NCI-H526 treated with DMSO at 0.1 percent for 48 hours (cell line): ENCODE measurements at regions not wholly inside any gene's neighbourhood (a gene's known extent, or its start where the extent isn't known, plus 50 kb on each side); places are given as distances from the start of the nearest gene placed in this dataset.
A peak's percentile ranks its signal among the peaks of the same experiment; 100 is the strongest.

ENCODE experiments used
- DNase-seq: peaks from one replicate; lab custom pipeline; 2025; lab: John Stamatoyannopoulos, UW

GRCh38 chr14:58887931-58888330 lies 250.2 kb downstream of the DACT1 start:
- DNase-seq: no peak

DNA sequence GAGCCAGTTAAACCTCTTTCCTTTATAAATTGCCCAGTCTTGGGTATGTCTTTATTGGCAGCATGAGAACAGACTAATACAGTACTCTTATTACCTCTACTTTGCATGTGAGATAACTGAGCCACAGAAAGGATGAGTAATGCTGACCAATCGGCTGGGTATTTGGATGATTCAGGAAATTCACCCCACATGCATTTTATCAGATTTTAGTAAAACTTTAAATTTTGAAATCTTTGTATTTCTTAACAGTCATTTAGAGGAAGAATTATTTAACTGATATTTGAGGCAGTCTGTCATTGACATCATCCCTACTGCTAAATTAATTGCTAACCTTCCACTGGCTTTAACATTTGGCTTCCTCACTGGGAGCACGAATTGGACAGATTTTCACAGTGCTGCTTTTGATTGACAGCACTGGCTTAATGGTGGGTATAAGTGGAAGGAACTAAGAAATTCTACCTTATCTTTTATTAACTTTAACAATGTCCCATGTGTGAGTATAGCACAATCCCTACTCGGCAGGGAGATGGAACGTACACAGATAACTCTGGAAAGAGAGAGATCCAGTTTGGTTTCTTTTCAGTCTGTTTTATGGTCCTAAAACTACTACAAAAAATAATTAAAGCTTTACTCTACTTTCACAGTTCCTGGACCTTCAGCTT lies 261.0 kb downstream of the DACT1 start:
- DNase-seq: no peak

GRCh38 chr14:58899317-58899713 lies 261.6 kb downstream of the DACT1 start:
- DNase-seq: no peak

- no peak for DNase-seq
Observed at GRCh38 chr14:58901826-58902225, 264.1 kb downstream of the DACT1 start.

- no peak for DNase-seq
Observed at GRCh38 chr14:58904776-58905175, 267.0 kb downstream of the DACT1 start.

DNA sequence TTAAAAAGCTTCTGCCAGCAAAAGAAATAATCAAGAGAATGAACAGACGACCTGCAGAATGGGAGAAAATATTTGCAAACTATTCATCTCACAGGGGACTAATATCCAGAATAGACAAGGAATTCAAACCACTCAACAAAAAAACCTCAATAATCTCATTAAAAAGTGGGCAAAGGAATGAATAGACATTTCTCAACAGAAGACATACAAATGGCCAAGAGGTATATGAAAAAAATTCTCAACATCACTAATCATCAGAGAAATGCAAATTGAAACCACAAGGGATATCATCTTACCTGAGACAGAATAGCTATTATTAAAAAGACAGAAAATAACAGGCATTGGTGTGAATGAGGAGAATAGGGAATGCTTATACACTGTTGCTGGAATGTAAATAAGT lies 270.0 kb downstream of the DACT1 start:
- peak; percentile 93 for DNase-seq

- peak; percentile 75 for DNase-seq
Observed at GRCh38 chr14:58912287-58912686, 274.5 kb downstream of the DACT1 start.

DNA sequence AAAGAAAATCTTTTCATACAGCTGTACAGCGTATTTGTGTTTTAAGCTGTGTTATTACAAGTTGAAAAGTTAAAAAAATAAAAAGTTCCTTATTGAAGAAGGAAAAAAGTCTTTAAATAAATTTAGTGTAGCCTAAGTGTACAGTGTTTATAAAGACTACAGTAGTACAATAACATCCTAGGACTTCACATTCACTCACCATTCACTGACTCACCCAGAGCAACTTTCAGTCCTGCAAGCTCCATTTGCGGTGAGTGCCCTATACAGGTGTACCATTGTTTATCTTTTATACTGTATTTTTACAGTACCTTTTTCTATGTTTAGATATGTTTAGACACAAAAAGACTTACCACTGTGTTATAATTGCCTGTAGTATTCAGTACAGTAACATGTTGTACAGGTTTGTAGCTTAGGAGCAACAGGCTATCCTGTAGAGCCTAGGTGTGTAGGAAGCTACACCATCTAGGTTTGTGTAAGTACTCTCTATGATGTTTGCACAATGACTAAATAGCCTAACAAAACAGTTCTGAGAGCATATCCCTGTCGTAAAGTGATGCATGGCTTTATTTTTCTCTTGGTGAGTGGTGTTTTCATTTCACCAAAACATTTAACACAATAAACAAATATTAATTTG lies 275.2 kb downstream of the DACT1 start:
- no peak for DNase-seq

GRCh38 chr14:58914279-58914855 lies 274.1 kb upstream of the DAAM1 start:
- DNase-seq: peak; percentile 34

GRCh38 chr14:58915646-58916045 lies 272.8 kb upstream of the DAAM1 start:
- DNase-seq: peak; percentile 34

DNA sequence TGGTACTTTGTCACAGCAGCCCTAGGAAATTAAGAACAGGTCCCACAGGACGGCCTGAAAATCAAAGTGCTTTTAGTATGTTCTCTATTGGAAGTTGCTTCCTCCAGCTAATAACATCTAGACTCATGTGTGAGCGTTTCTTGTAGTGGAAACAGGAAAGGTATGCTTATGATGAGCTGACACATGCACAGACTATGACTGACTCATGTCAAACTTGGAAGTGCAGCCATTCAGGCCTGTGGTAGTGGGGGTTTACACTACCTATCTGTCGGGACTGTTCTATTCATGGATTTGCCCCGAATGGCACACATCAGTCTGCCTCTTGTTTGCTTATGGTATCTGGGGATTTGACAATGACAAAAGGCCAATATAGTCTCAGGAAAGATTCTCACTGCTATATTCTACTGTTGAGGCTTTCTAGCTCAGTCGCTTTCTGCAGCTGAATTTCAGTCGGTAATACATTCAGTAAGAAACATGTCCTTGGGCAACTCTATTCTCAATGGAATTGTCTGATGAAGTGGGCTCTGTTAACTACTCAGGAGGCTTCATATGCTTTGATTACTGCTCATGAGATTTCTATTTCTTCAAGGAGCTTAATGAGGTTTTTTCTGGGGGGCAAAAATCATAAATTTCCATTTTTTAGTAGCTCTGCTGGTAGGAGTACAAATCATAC lies 270.3 kb upstream of the DAAM1 start:
- DNase-seq: no peak

DNA sequence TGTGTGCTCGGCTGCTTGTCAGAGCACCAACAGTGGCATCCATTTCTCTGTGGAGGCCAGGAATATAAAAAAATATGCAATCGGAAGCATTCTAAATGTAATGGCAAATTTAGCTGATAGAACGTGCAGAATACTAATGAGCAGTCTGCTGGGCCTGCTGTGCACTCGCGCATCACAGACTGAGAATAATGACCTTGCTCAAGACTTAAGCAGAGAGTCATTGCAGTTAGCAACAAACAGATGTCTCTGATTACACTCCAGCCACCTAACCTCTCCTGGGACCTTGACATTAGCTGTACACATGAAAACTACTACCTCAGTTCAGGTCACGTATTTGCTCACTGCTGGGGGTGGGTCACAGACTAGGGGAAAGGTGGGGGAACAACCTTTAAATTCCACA lies 269.2 kb upstream of the DAAM1 start:
- DNase-seq: peak; percentile 51

DNA sequence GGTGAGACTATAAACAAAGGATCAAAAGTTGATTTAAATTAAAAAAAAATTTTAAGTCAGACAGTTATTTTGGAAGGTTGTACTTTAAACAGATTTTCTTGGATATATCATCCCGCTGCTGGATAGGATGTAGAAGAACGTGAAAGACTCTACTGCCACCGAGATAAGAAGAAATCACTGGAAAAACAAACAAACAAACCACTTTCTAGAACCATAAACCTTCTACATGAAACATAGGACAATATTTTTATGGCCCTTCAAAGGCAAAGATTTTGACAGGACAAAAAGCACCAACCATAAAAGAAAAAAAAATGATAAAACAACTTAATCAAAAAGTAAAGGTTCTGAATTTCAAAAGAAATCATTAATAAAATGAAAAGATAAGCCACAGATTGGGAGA lies 268.2 kb upstream of the DAAM1 start:
- no peak for DNase-seq

- DNase-seq: peak; percentile 25
Observed at GRCh38 chr14:58922201-58922940, 266.1 kb upstream of the DAAM1 start.

DNA sequence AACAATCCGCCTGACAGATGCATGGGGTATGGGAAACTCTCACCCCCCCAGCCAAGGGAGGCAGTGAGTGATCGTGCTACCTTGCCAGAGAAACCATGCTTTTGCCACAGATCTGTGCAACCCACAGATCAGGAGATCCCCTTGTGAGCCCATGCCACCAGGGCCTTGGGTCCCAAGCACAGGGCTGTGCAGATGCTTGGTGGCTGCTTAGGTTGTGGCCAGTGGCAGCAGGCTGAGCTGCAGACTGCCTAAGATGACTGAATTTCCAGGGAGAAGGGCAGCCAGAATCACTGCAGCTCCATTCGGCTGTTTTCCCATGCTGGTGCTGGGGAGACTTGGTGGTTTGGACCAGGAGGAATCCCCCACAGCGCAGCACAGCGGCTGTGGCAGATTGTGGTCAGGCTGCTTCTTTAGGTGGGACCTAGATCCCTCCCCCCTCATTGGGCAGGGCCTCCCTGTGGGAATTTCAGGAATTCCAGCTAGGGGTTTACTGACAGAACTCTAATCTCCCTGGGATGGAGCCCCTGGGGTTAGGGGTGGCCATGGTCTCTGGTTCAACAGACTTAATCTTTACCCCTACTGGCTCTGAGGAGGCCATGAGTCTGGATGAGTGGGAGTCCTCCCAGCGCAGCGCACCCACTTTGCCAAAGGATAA lies 264.6 kb upstream of the DAAM1 start:
- no peak for DNase-seq

GRCh38 chr14:58941629-58942028 lies 246.8 kb upstream of the DAAM1 start:
- DNase-seq: no peak

DNA sequence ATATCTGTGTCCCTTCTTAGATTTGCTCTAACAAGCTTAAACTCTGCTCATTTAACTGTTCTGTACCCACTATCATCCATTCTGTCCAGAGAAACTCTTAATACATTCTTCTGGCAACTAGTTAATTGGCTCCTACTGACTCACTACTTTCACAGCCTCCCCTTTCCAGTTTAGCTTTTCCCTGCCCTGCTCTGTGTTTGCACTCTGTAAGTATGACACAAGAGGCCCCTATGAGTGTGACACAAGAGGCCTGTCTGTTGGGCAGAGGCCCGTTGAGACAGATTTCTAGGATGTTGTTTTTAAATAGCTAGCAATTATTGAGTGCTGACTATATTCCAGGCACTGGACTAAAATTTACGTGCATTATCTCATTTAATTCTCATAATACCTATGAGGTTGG lies 246.0 kb upstream of the DAAM1 start:
- no peak for DNase-seq

GRCh38 chr14:58944343-58944967 lies 244.0 kb upstream of the DAAM1 start:
- peak; percentile 77 for DNase-seq

- DNase-seq: no peak
Observed at GRCh38 chr14:58944968-58945356, 243.5 kb upstream of the DAAM1 start.

GRCh38 chr14:58946431-58946830 lies 242.0 kb upstream of the DAAM1 start:
- no peak for DNase-seq

GRCh38 chr14:58947156-58947555 lies 241.3 kb upstream of the DAAM1 start:
- no peak for DNase-seq
